OCI-LY1 (cell line): ENCODE measurements at regions not wholly inside any gene's neighbourhood (a gene's known extent, or its start where the extent isn't known, plus 50 kb on each side); places are given as distances from the start of the nearest gene placed in this dataset.

Source experiments
- EZH2 ChIP-seq: fragments of 200-600 bp; sonication (generic), shearing (Covaris generic); IDR thresholded peaks from 2 replicates; pipeline ENCODE4 v1.8.0; 2017; ENCODE audit warnings: borderline replicate concordance, mixed run types, mild to moderate bottlenecking, antibody characterized with exemption, low read length, moderate library complexity, mixed read lengths
- TF ChIP-seq, protein P1 (sequence below): fragments of 200-600 bp; sonication (generic), shearing (Covaris generic); IDR thresholded peaks from 2 replicates; pipeline ENCODE4 v1.5.1; 2017; ENCODE audit warnings: mild to moderate bottlenecking, antibody characterized with exemption, low read length, moderate library complexity, mixed read lengths

DNA sequence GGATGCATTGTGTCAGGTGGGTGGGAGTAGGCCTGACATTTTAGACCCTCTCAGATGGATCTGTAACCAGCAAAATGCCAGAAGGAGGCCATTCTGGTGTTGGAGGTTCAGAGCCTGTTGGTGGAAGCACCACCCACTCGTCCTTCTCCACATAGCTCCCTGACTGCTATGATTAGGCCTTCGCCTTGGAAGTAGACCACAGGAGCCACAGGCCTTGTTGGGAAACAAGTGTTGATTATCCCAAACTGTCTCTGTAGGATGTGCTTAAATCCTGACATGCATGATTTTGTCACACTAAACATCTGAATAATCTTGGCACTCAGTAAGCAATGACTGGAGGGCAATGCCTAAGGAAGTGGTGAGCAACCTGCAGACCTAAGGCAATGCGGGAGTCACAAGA lies 117.2 kb upstream of the LY86 start:
- TF ChIP-seq, protein P1, sequence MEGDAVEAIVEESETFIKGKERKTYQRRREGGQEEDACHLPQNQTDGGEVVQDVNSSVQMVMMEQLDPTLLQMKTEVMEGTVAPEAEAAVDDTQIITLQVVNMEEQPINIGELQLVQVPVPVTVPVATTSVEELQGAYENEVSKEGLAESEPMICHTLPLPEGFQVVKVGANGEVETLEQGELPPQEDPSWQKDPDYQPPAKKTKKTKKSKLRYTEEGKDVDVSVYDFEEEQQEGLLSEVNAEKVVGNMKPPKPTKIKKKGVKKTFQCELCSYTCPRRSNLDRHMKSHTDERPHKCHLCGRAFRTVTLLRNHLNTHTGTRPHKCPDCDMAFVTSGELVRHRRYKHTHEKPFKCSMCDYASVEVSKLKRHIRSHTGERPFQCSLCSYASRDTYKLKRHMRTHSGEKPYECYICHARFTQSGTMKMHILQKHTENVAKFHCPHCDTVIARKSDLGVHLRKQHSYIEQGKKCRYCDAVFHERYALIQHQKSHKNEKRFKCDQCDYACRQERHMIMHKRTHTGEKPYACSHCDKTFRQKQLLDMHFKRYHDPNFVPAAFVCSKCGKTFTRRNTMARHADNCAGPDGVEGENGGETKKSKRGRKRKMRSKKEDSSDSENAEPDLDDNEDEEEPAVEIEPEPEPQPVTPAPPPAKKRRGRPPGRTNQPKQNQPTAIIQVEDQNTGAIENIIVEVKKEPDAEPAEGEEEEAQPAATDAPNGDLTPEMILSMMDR, result no peak
- no peak for TF ChIP-seq EZH2
